T-helper 2 cell treated with Interferon-gamma antibody and Interleukin-4, amounts not matched to agents 5 μg/mL and 100 μg/mL, for 36 hours (primary cell): ENCODE measurements at regions not wholly inside any gene's neighbourhood (a gene's known extent, or its start where the extent isn't known, plus 50 kb on each side); places are given as distances from the start of the nearest gene placed in this dataset.

Experiments used
- DNase-seq: peaks from one replicate; pipeline ENCODE4 v3.0.0; 2021; ENCODE audit warnings: low spot score
- H3K27ac Mint-ChIP-seq: one replicate; pipeline ENCODE4 v1.8.0; 2021; ENCODE audit warnings: mild to moderate bottlenecking, mixed read lengths
- H3K27me3 Mint-ChIP-seq: one replicate; pipeline ENCODE4 v1.8.0; 2021; ENCODE audit warnings: low read depth, mixed read lengths
- H3K36me3 Mint-ChIP-seq: one replicate; pipeline ENCODE4 v1.8.0; 2021; ENCODE audit warnings: low read depth, mixed read lengths
- H3K4me1 Mint-ChIP-seq: one replicate; pipeline ENCODE4 v1.8.0; 2021; ENCODE audit warnings: low read depth, mixed read lengths
- H3K4me3 Mint-ChIP-seq: one replicate; pipeline ENCODE4 v1.8.0; 2022; ENCODE audit warnings: mild to moderate bottlenecking, moderate library complexity, mixed read lengths
- H3K9me3 Mint-ChIP-seq: one replicate; pipeline ENCODE4 v1.8.0; 2021; ENCODE audit warnings: mixed read lengths

DNA sequence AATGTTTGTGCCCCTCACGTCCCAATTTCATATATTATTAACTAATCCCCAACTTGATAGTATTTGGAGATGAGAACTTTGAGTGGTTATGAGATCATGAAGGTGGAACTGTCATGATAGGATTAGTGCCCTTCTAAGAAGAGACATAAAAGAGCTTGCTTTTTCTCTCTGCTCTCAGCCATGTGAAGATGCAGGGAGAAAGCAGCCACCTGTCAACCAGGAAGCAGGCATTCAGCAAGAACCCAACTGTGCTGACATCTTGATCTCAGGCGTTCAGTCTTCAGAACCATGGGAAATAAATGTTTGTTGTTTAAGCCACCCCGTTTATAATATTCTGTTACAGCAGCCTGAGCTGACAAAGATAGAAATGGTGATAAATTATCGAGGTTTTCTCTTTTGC is 278.7 kb upstream of the KCNMB2 start:
- no peak for DNase-seq
- Mint-ChIP-seq H3K27ac (no peak overlapping the region), H3K9me3 (no peaks in the 10 kb centered on the region), H3K36me3 (no peaks in the 10 kb centered on the region), H3K27me3 (no peaks in the 10 kb centered on the region), H3K4me1 (no peaks in the 10 kb centered on the region), H3K4me3 (no peak overlapping the region)

DNA sequence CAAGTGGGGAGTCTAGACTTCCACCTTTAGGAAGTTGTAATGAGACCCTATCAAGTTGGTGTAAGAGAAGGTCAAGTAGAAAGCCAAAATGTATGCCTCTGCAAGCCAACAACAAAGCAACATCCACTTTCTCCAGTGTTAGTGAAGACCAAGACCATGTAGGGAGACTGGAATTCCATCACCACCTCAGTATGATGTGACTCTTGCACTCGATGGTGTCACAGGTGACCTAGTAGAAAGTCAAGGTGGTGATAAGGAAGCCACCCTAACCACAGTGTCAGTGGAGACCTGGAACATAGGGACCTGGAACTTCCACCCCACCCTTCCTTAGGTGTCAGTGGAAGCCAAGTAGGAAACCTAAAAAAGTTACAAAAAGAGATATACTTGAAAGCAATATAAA is 278.1 kb upstream of the KCNMB2 start:
- H3K9me3 Mint-ChIP-seq, result no peaks in the 10 kb centered on the region
- DNase-seq, result no peak
- no peaks in the 10 kb centered on the region for H3K4me1 Mint-ChIP-seq
- no peak overlapping the region for H3K4me3 Mint-ChIP-seq
- no peak overlapping the region for H3K27ac Mint-ChIP-seq
- H3K36me3 Mint-ChIP-seq, result no peaks in the 10 kb centered on the region
- no peaks in the 10 kb centered on the region for H3K27me3 Mint-ChIP-seq

DNA sequence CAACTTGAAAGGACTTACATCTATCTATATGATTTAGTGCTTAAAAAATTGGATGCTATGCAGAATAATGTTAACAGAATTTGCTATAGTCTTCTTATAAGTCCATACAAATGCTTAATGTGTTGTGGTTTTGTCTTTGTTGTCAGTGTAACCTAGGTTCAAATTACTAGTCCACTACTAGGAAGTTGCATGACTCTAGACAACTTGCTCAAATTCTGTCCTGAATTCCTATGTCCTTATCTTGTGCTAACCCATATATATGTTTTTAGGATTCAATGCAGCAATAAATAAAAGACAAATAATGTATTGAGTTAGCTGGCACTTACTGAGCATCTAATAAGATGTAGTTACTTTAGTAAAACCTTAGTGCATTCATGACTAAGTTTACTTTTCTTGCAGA is 276.5 kb upstream of the KCNMB2 start:
- Mint-ChIP-seq H3K27ac (no peak overlapping the region), H3K27me3 (no peaks in the 10 kb centered on the region), H3K9me3 (no peaks in the 10 kb centered on the region), H3K4me1 (no peaks in the 10 kb centered on the region), H3K4me3 (no peak overlapping the region), H3K36me3 (no peaks in the 10 kb centered on the region)
- DNase-seq, result no peak

DNA sequence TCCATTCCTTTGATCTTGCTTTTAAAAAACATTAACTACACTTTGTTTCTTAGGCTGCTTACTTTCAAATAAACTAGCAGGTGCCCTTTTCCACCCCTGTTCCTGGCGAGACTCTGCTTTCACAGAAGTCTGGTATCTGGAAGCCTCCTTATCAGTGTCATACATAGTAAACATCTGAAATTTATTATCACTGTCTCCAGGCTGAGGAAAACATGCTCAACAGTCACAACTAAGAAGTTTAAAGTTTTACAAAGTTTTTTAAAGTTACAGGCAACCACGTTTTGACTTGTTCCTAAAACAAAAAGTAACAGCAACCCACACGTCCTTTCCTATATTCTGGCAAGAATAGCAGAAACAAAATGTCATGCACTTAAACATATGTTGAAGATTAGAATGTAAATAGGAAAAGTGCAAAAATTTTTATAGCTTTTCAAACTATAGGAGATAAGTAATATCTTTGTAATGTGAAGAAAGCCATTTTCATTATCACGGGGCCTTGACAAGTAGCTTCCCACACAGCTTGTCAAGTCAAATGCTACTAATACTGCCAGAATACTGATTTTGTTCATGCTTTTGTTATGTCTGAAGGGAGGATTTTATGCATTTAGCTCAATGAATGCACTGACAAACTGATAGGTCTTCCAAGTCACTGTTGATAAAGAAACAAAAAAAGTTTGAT is 275.2 kb upstream of the KCNMB2 start:
- H3K36me3 Mint-ChIP-seq, result no peaks in the 10 kb centered on the region
- no peak for DNase-seq
- no peaks in the 10 kb centered on the region for H3K27me3 Mint-ChIP-seq
- no peaks in the 10 kb centered on the region for H3K4me1 Mint-ChIP-seq
- H3K4me3 Mint-ChIP-seq, result no peak overlapping the region
- no peak overlapping the region for H3K27ac Mint-ChIP-seq
- H3K9me3 Mint-ChIP-seq, result no peaks in the 10 kb centered on the region

DNA sequence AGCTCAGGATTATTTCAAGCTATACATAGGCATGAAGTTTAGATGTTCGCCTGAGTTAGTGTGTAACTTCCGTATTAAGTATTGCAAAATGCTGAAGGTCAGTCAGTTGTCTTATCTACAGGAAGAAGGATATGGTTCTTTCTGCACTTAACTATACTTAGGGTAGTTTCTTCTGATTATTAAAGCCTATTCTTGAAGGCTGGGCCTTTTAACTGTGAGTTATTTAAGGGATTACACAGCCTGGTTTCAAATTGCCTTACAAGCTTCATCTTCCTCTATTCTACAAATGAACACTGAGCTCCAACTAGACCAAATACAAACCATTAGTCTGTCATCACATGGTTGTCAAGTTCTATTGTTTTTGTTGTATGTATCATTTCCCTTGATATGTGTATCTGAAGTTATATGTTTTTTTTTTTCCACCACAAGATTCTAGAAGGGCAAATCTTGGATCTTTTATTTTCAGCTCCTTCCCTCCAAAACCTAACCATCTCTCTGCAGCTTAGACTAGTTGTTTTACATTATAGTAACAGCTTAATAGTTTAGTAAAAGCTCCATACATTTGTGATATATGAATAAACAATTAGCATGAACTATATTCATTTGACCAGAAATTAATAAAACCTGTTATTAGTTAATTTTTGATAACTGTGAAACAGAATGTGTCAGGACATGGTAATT is 272.9 kb upstream of the KCNMB2 start:
- Mint-ChIP-seq H3K4me1 (no peaks in the 10 kb centered on the region), H3K27me3 (no peaks in the 10 kb centered on the region), H3K4me3 (no peak overlapping the region), H3K9me3 (no peaks in the 10 kb centered on the region), H3K36me3 (no peaks in the 10 kb centered on the region), H3K27ac (no peak overlapping the region)
- no peak for DNase-seq

DNA sequence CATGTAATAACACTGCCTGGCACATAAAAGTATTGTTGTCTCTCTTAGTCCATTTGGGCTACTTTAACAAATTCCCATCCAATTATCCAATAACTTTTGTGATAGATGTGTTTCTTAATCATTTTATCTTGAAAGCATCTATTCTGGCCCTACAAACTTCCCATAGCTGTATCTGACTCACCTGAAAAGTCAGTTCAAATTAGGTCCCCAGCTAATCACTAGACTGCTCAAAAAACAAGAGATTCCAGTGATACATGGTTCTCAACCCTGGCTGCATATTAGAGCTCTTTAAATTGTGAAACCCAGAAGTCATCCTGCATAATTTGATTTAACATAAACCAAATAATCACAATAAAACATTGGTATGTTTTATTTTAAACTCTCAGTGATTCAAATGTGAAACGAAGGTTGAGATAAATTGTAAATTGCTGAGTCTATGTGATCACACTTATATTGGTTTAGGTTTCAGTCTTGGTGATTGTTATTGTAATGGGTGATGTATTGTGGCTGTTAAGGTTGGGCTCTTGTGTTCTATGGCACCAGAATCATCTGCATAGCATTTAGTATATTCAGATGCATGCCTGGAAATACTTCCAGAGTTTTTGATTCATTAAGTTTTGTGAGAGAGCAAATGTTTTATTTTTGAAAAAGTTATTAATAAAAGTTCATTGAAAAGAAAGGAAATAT is 268.9 kb upstream of the KCNMB2 start:
- Mint-ChIP-seq H3K4me3 (no peak overlapping the region), H3K27me3 (no peaks in the 10 kb centered on the region), H3K4me1 (no peaks in the 10 kb centered on the region), H3K36me3 (no peaks in the 10 kb centered on the region), H3K27ac (no peak overlapping the region), H3K9me3 (no peaks in the 10 kb centered on the region)
- DNase-seq, result no peak

DNA sequence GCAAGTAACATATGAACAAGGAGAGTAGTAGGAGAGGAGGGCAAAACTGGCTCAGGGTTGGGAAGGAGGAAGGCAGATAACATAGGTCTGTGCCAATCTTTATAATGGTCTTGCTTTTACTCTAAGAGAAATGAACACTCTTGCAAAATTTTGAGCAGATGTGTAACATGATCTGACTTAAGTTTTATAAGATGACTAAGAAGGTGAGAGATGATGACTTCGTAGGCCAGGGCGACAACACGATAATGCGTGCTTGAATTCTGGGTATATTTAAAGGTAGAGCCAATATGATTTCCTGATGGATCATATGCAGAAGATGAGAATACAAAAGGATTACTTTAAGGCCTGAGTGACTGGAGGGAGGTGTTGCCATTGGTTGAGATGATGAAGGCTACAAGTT is 265.4 kb upstream of the KCNMB2 start:
- no peaks in the 10 kb centered on the region for H3K9me3 Mint-ChIP-seq
- no peaks in the 10 kb centered on the region for H3K4me1 Mint-ChIP-seq
- no peaks in the 10 kb centered on the region for H3K36me3 Mint-ChIP-seq
- DNase-seq, result no peak
- H3K27ac Mint-ChIP-seq, result no peak overlapping the region
- no peak overlapping the region for H3K4me3 Mint-ChIP-seq
- H3K27me3 Mint-ChIP-seq, result no peaks in the 10 kb centered on the region

DNA sequence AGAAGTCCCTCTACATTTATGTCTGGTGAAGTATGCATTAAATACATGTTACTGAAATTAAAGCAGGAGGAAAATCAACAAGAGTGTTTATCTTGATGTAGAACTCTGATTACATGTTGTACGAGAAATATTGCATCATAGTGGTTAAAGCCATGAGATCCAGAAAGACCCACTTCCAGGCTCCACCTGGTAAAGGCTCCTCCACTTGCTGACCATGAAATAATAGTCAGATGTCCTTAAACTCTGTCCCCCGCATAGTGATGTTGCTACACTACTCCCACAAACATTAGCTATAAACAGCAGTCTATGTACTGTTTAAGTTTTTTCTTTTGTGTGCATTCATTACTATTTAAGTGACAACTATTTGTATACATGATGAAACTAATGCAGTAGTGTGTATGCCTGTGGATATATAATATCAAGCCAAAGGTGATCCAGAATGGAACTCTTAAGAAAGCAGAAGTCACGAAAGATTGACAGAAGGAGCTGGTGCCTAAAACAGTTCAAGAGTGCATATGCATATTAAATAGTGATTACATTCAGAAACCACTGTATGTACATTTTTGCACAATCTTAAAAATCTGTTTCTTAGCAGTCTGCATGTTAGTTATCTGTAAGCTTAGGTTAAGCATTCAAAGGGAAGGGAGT is 264.4 kb upstream of the KCNMB2 start:
- Mint-ChIP-seq H3K27ac (no peak overlapping the region), H3K4me3 (no peak overlapping the region), H3K4me1 (no peaks in the 10 kb centered on the region), H3K27me3 (no peaks in the 10 kb centered on the region), H3K36me3 (no peaks in the 10 kb centered on the region), H3K9me3 (no peaks in the 10 kb centered on the region)
- DNase-seq, result no peak

DNA sequence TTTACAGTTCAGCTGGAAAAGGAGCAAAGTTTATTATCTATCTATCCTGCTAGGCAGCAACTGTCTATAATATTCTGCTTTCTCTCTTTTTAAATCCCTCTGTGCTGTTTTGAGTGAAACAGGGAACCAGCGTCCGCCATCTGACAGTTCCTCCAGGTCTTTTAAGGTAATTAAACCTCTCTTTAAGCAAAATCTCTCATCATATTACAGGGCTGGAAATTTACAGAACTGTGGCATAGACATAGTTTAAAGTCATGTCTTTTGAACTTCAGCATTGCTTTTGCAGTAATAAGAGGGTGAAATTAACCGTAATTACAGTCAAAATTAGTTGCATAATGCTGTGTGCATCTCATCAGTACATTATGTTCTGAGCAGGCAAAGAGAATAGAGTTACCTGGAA is 263.4 kb upstream of the KCNMB2 start:
- H3K4me1 Mint-ChIP-seq, result no peaks in the 10 kb centered on the region
- no peak overlapping the region for H3K27ac Mint-ChIP-seq
- no peaks in the 10 kb centered on the region for H3K36me3 Mint-ChIP-seq
- H3K9me3 Mint-ChIP-seq, result no peaks in the 10 kb centered on the region
- no peaks in the 10 kb centered on the region for H3K27me3 Mint-ChIP-seq
- DNase-seq, result no peak
- no peak overlapping the region for H3K4me3 Mint-ChIP-seq

DNA sequence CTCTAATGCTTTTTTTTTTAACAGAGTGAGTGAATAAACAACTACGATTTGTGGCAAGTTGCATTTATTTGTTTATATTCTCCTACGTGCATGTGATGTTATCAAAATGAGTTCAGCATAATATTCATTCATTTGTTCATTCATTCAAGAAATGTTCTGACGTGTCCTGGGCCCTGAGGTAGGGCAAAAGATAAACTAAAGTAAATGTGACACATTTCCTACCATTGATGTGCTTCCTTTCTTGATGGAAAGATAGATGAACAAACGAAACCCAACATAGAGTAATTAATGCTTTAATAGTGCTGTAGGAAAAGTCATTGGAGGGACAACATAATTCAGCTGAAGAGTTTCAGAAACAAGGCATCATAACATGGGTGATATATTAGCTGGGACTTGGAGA is 261.5 kb upstream of the KCNMB2 start:
- DNase-seq, result no peak
- Mint-ChIP-seq H3K9me3 (peaks cover 9% of the 10 kb centered on the region), H3K4me3 (no peak overlapping the region), H3K4me1 (no peaks in the 10 kb centered on the region), H3K36me3 (no peaks in the 10 kb centered on the region), H3K27me3 (no peaks in the 10 kb centered on the region), H3K27ac (no peak overlapping the region)

DNA sequence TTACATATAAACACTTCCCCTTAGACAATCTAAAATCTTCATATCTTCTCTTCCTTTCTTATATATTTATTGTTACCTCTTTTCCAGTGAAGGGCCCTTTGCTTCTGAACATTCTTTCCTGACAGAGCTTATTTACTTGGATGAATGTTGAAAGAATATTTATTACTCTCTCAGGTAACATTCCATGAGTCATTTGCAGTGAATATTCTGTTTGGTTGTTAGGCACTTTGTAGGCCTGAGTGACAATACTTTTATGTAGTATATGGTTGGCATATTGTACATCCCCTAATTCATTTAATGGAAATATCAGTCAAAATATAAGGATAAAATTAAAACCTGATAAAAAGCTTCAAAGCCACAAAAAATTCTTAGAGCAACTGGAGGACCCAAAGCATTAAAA is 260.9 kb upstream of the KCNMB2 start:
- no peak for DNase-seq
- no peaks in the 10 kb centered on the region for H3K4me1 Mint-ChIP-seq
- H3K27ac Mint-ChIP-seq, result no peak overlapping the region
- no peaks in the 10 kb centered on the region for H3K27me3 Mint-ChIP-seq
- no peaks in the 10 kb centered on the region for H3K36me3 Mint-ChIP-seq
- no peak overlapping the region for H3K4me3 Mint-ChIP-seq
- peaks cover 12% of the 10 kb centered on the region for H3K9me3 Mint-ChIP-seq

DNA sequence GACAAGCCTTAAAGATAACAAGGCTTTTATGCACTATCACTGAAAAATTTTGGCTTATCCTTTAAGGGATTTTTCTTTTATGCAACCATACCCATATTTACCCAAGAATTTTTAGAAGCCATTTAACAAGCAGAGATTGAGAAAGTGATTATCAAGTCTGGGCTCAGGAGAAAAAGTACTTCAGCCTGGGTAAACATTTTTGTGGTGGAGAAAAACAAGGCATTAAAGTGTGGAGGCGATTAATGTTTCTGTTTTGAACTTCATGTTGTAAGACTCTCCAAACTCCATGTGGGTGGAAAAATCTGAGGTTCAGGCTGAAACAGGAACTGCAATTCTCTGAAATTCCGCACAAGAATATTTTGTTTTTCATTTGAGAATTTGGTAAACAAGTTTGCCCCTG is 260.4 kb upstream of the KCNMB2 start:
- no peaks in the 10 kb centered on the region for H3K4me1 Mint-ChIP-seq
- DNase-seq, result no peak
- H3K9me3 Mint-ChIP-seq, result peaks cover 12% of the 10 kb centered on the region
- no peaks in the 10 kb centered on the region for H3K27me3 Mint-ChIP-seq
- no peak overlapping the region for H3K27ac Mint-ChIP-seq
- no peaks in the 10 kb centered on the region for H3K36me3 Mint-ChIP-seq
- no peak overlapping the region for H3K4me3 Mint-ChIP-seq

DNA sequence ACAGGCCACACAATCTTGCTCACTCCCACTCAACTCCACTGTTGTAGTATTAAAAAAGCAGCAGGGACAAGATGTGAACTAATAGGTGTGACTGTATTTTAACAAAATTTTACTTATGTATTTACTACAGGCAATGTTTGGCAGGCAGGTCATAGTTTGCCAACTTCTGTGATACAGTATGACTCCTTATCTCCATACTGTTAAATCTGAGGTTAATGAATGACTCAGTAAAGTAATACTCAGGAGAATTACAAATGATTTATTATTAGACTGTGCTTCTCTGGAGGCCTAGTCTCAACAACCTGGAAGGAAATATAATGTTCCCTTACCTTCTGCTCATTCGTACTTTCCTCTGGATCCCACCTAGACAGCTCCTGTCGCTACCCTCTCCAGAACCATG is 258.6 kb upstream of the KCNMB2 start:
- Mint-ChIP-seq H3K4me1 (no peaks in the 10 kb centered on the region), H3K9me3 (peaks cover 18% of the 10 kb centered on the region), H3K36me3 (no peaks in the 10 kb centered on the region), H3K27me3 (no peaks in the 10 kb centered on the region), H3K27ac (no peak overlapping the region), H3K4me3 (no peak overlapping the region)
- no peak for DNase-seq

DNA sequence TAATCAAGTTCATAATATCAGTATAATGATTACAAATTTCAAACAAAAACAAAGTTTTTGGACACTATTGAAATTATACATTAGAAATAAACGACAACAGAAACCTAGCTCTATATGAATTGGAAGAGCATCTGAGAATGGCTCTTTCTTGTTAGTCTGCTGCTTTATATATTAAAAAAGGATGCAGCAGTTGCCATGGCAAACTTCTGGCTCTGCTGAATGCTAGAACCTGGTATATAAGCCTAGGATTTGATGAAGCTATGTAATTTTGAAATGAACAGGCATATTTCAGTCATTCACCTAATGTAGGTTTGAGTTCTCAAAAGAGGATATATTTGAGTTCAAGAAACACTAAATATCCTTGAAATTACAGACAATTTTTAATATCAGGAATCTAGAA is 252.7 kb upstream of the KCNMB2 start:
- no peak overlapping the region for H3K4me3 Mint-ChIP-seq
- DNase-seq, result no peak
- peaks cover 23% of the 10 kb centered on the region for H3K9me3 Mint-ChIP-seq
- H3K36me3 Mint-ChIP-seq, result no peaks in the 10 kb centered on the region
- no peaks in the 10 kb centered on the region for H3K4me1 Mint-ChIP-seq
- H3K27me3 Mint-ChIP-seq, result no peaks in the 10 kb centered on the region
- H3K27ac Mint-ChIP-seq, result no peak overlapping the region
